HEK293T (cell line): ENCODE measurements at regions not wholly inside any gene's neighbourhood (a gene's known extent, or its start where the extent isn't known, plus 50 kb on each side); places are given as distances from the start of the nearest gene placed in this dataset.

Experiments
- ARNT ChIP-seq: fragments of 450-650 bp; IDR thresholded peaks from 2 replicates; pipeline ENCODE4 v1.6.1; 2017; ENCODE audit warnings: mild to moderate bottlenecking
- BHLHE40 ChIP-seq: fragments of 450-650 bp; IDR thresholded peaks from 2 replicates; pipeline ENCODE4 v1.6.1; 2016; ENCODE audit warnings: mild to moderate bottlenecking, moderate library complexity, borderline replicate concordance
- CTBP1 ChIP-seq: fragments of 450-650 bp; IDR thresholded peaks from 2 replicates; pipeline ENCODE4 v1.6.1; 2016; ENCODE audit warnings: borderline replicate concordance
- ELF4 ChIP-seq: fragments of 450-650 bp; IDR thresholded peaks from 2 replicates; pipeline ENCODE4 v1.6.1; 2017; ENCODE audit warnings: antibody characterized with exemption
- FOXA1 ChIP-seq: fragments of 450-650 bp; IDR thresholded peaks from 2 replicates; pipeline ENCODE4 v1.6.1; 2016; ENCODE audit warnings: mild to moderate bottlenecking
- FOXM1 ChIP-seq: fragments of 450-650 bp; IDR thresholded peaks from 2 replicates; pipeline ENCODE4 v1.6.1; 2017; ENCODE audit warnings: mild to moderate bottlenecking, borderline replicate concordance
- HDGF ChIP-seq: fragments of 450-650 bp; IDR thresholded peaks from 2 replicates; pipeline ENCODE4 v1.6.1; 2017; ENCODE audit warnings: antibody characterized with exemption, borderline replicate concordance
- LEF1 ChIP-seq: fragments of 450-650 bp; IDR thresholded peaks from 2 replicates; pipeline ENCODE4 v1.6.1; 2017; ENCODE audit warnings: mild to moderate bottlenecking, borderline replicate concordance
- NFRKB ChIP-seq: fragments of 450-650 bp; IDR thresholded peaks from 2 replicates; pipeline ENCODE4 v1.6.1; 2016; ENCODE audit warnings: mild to moderate bottlenecking, moderate library complexity
- PKNOX1 ChIP-seq: fragments of 450-650 bp; IDR thresholded peaks from 2 replicates; pipeline ENCODE4 v1.6.1; 2016
- SP1 ChIP-seq: fragments of 450-650 bp; IDR thresholded peaks from 2 replicates; pipeline ENCODE4 v1.6.1; 2017
- SUZ12 ChIP-seq: fragments of 450-650 bp; IDR thresholded peaks from 2 replicates; pipeline ENCODE4 v1.6.1; 2016; ENCODE audit warnings: mild to moderate bottlenecking
- TARDBP ChIP-seq: fragments of 450-650 bp; IDR thresholded peaks from 2 replicates; pipeline ENCODE4 v1.6.1; 2016
- ZNF384 ChIP-seq: fragments of 450-650 bp; IDR thresholded peaks from 2 replicates; pipeline ENCODE4 v1.6.1; 2016

GRCh38 chr10:128907155-128907941 lies 559.7 kb upstream of the MGMT start:
- TF ChIP-seq CTBP1 (no peak), ELF4 (no peak), SUZ12 (no peak), ARNT (no peak), NFRKB (no peak), TARDBP (no peak), SP1 (no peak), FOXM1 (no peak), BHLHE40 (no peak), HDGF (no peak), ZNF384 (no peak), PKNOX1 (no peak), LEF1 (no peak), FOXA1 (no peak)
